Breast epithelium (tissue), 3 donors: ENCODE measurements at regions not wholly inside any gene's neighbourhood (a gene's known extent, or its start where the extent isn't known, plus 50 kb on each side); places are given as distances from the start of the nearest gene placed in this dataset.

Source experiments
- CTCF ChIP-seq, 3 donors: fragments of 450-650 bp; IDR thresholded peaks; one replicate each; pipeline ENCODE4 v1.5.1; 2016 to 2017; ENCODE audit warnings: antibody characterized with exemption in 3 of 3, mild to moderate bottlenecking in 3 of 3, moderate library complexity in 3 of 3
- POLR2A ChIP-seq: fragments of 450-650 bp; IDR thresholded peaks from one replicate; pipeline ENCODE4 v1.6.1; 2016; ENCODE audit warnings: antibody characterized with exemption, mild to moderate bottlenecking, moderate library complexity

- TF ChIP-seq POLR2A (no peak), CTCF (IDR thresholded peaks at IDR 0.05) (no peak)
These were observed 294.2 kb downstream of the DMRTA1 start for GRCh38 chr9:22740781-22741180.
